ENCODE measurements at regions not wholly inside any gene's neighbourhood (a gene's known extent, or its start where the extent isn't known, plus 50 kb on each side); places are given as distances from the start of the nearest gene placed in this dataset.

GRCh38 chr9:107850653-107851052 is 361.1 kb upstream of the KLF4 start:
- BruUV-seq (replicated peaks) = no TSS peak
- dilution Hi-C loops (cut with MboI; ENCODE audit: extremely low pct_ligation_motif_present, low sequenced_read_pairs) (no loop called here), intact Hi-C loops (cut with micrococcal nuclease) (no loop called here)
- Histone ChIP-seq H3K4me2 (ENCODE audit: insufficient read depth, low read length) (no peak overlapping the region), H3K36me3 (ENCODE audit: control insufficient read depth in 2 of 2, extremely low read depth in 1 of 2, insufficient read depth in 2 of 2, low read length in 2 of 2) (no peaks in the 10 kb centered on the region), H3K4me1 (ENCODE audit: control insufficient read depth, extremely low read depth, insufficient read depth, low read length) (no peaks in the 10 kb centered on the region), H3K27ac (ENCODE audit: insufficient read depth, low read depth, low read length) (no peak overlapping the region), H3K9me1 (replicated peaks; ENCODE audit: control insufficient read depth, extremely low read depth, insufficient read depth, low read length) (no peaks in the 10 kb centered on the region), H4K20me1 (replicated peaks; ENCODE audit: control insufficient read depth, extremely low read depth, insufficient read depth, low read length) (no peaks in the 10 kb centered on the region), H2AFZ (ENCODE audit: low read depth, low read length) (no peak overlapping the region), H3K9ac (replicated peaks; ENCODE audit: extremely low read depth, insufficient read depth, low read length) (no peak overlapping the region), H3K79me2 (ENCODE audit: control insufficient read depth, insufficient read depth, low read length) (no peaks in the 10 kb centered on the region), H3K9me3 (replicated peaks; ENCODE audit: control insufficient read depth, insufficient read depth, low read length) (no peaks in the 10 kb centered on the region), H3K27me3 (ENCODE audit: control insufficient read depth in 2 of 2, insufficient read depth in 2 of 2, low read length in 2 of 2) (no peaks in the 10 kb centered on the region), H3K4me3 (replicated peaks in 1 of 3; ENCODE audit: insufficient read depth in 1 of 3, low read depth in 1 of 3, low read length in 3 of 3) (no peak overlapping the region)
- POLR2A ChIA-PET = no interaction called here
- TF ChIP-seq POLR2AphosphoS5 (IDR thresholded peaks at IDR 0.05; ENCODE audit: insufficient read depth, low read depth, low read length) (no peak), EZH2 (IDR thresholded peaks at IDR 0.05; ENCODE audit: borderline replicate concordance, low read depth, low read length, severe bottlenecking) (no peak), FOS (IDR thresholded peaks at IDR 0.05; ENCODE audit: borderline replicate concordance, insufficient read depth, low read length) (no peak), MYC (IDR thresholded peaks at IDR 0.05; ENCODE audit: low read depth, low read length) (no peak), MAX (IDR thresholded peaks at IDR 0.05; ENCODE audit: insufficient read depth, insufficient read length) (no peak), JUN (IDR thresholded peaks at IDR 0.05; ENCODE audit: borderline replicate concordance, insufficient read depth, insufficient read length, low read depth) (no peak), GATA2 (IDR thresholded peaks at IDR 0.05; ENCODE audit: insufficient read depth, insufficient read length, low read depth, low read length) (no peak), POLR2A (IDR thresholded peaks at IDR 0.05; ENCODE audit: low read depth, low read length) (no peak), CTCF (IDR thresholded peaks at IDR 0.05; ENCODE audit: extremely low read depth in 1 of 2, insufficient read depth in 1 of 2, low read depth in 1 of 2, low read length in 2 of 2) (no peak)
- CTCF ChIA-PET = interaction anchor here (1.3 to 2.7 kb wide), 2 partner anchors 9 to 12 kb away, joined by 4 to 10 read pairs; no protein-coding TSS in a partner anchor
- DNase-seq (ENCODE audit: low read depth, low spot score) = no peak
- no peak for FAIRE-seq

Data from endothelial cell of umbilical vein (primary cell).